OCI-LY7 (cell line): ENCODE measurements at regions not wholly inside any gene's neighbourhood (a gene's known extent, or its start where the extent isn't known, plus 50 kb on each side); places are given as distances from the start of the nearest gene placed in this dataset.

Experiments used
- BruUV-seq: library from RNA; stranded (reverse); fragments of 400-500 nt; replicated peaks from 2 replicates; lab custom pipeline; 2021; lab: Mats Ljungman, UMichigan
- CTCF ChIA-PET: fragments of 300-600 bp; sonication (Branson Sonifier 250); formaldehyde crosslinking; loops from one replicate; lab custom pipeline; 2022; ENCODE audit warnings: antibody characterized with exemption; ENCODE audit not compliant: unreplicated experiment; lab: Charles Lee
- POLR2A ChIA-PET: fragments of 300-600 bp; sonication (Branson Sonifier 250); formaldehyde crosslinking; loops from one replicate; lab custom pipeline; 2022; ENCODE audit warnings: antibody characterized with exemption; lab: Charles Lee
- DNase-seq: peaks from one replicate; pipeline ENCODE4 v3.0.0-alpha.2; 2015; ENCODE audit warnings: low spot score
- H2AFZ ChIP-seq: fragments of 200-600 bp; sonication (generic), shearing (Covaris generic); 2 replicates; pipeline ENCODE4 v1.6.1; 2014; ENCODE audit warnings: mild to moderate bottlenecking, antibody characterized with exemption, low read length, moderate library complexity
- H3K27ac ChIP-seq: fragments of 200-600 bp; sonication (generic); 2 replicates; pipeline ENCODE4 v1.5.1; 2014; ENCODE audit warnings: mixed run types, low read depth, mild to moderate bottlenecking, moderate library complexity, low read length, inconsistent platforms; ENCODE audit not compliant: poor library complexity, severe bottlenecking
- H3K36me3 ChIP-seq: fragments of 200-600 bp; sonication (generic); 2 replicates; pipeline ENCODE4 v1.6.1; 2014; ENCODE audit warnings: mild to moderate bottlenecking, antibody characterized with exemption, low read length, moderate library complexity, mixed read lengths; ENCODE audit not compliant: insufficient read depth
- H3K4me1 ChIP-seq: fragments of 200-600 bp; sonication (generic); 2 replicates; pipeline ENCODE4 v1.5.1; 2014; ENCODE audit warnings: mild to moderate bottlenecking, low read length; ENCODE audit not compliant: insufficient read depth, poor library complexity, severe bottlenecking
- H3K4me2 ChIP-seq: fragments of 200-600 bp; sonication (generic); 2 replicates; pipeline ENCODE4 v1.6.1; 2014; ENCODE audit warnings: mild to moderate bottlenecking, low read length
- H3K4me3 ChIP-seq: fragments of 200-600 bp; sonication (generic); 2 replicates; pipeline ENCODE4 v1.5.1; 2014; ENCODE audit warnings: mild to moderate bottlenecking, low read depth, low read length; ENCODE audit not compliant: poor library complexity, severe bottlenecking
- H3K79me2 ChIP-seq: fragments of 200-600 bp; sonication (generic); 2 replicates; pipeline ENCODE4 v1.6.1; 2016; ENCODE audit warnings: low read depth, mild to moderate bottlenecking, low read length, moderate library complexity, mixed read lengths; ENCODE audit not compliant: insufficient read depth
- H3K9me2 ChIP-seq: fragments of 200-600 bp; sonication (generic); 2 replicates; pipeline ENCODE4 v1.6.1; 2016; ENCODE audit warnings: mild to moderate bottlenecking, low read length, mixed read lengths; ENCODE audit not compliant: insufficient read depth
- H3K9me3 ChIP-seq: fragments of 200-600 bp; sonication (generic); 2 replicates; pipeline ENCODE4 v1.6.1; 2014; ENCODE audit warnings: mild to moderate bottlenecking, mixed run types, low read length, mixed read lengths
- H4K20me1 ChIP-seq: fragments of 200-600 bp; sonication (generic); 2 replicates; pipeline ENCODE4 v1.6.1; 2014; ENCODE audit warnings: mild to moderate bottlenecking, antibody characterized with exemption, low read length, moderate library complexity, mixed read lengths; ENCODE audit not compliant: insufficient read depth
- EZH2phosphoT487 ChIP-seq: fragments of 200-600 bp; sonication (generic); IDR thresholded peaks from 2 replicates; pipeline ENCODE4 v1.6.1; 2018; ENCODE audit warnings: low read depth, borderline replicate concordance, mild to moderate bottlenecking, mixed run types, antibody characterized with exemption, low read length, moderate library complexity, mixed read lengths
- intact Hi-C: fragments of 100-400 bp; cut with micrococcal nuclease; formaldehyde crosslinking; loops from one replicate; pipeline ENCODE4 v1.10.0; 2022; ENCODE audit not compliant: unreplicated experiment
- TF ChIP-seq, protein P1 (sequence below): fragments of 200-600 bp; sonication (generic); conservative IDR thresholded peaks from 2 replicates; pipeline ENCODE4 v1.5.1; 2014; ENCODE audit warnings: mild to moderate bottlenecking, antibody characterized with exemption, low read length, moderate library complexity, mixed read lengths

DNA sequence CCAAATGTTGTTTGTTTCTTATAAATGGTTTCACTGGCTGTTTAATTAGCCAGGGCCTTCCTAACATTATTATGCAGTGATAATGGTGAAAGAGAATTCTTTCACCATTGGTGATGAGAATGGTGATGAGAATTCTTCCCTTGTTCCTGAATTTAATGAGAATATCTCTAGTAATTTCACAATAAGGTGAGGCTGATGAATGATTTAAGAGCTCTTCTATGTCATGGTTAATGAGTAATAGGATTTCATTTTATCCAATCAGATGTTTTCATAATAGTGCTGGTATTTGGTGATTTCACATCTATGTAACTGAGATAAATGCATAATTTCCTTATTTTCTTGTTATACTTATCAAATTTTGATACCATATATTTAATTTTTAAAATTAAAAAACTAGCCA is 535.7 kb upstream of the ZEB2 start:
- intact Hi-C loops, result no loop called here
- no TSS peak for BruUV-seq
- POLR2A ChIA-PET, result interaction anchor here (0.7 to 1.2 kb wide), 2 partner anchors 9 to 939 kb away, joined by 3 to 4 read pairs; no protein-coding TSS in a partner anchor
- CTCF ChIA-PET, result no interaction called here
- Histone ChIP-seq H4K20me1 (no peaks in the 10 kb centered on the region), H2AFZ (no peak overlapping the region), H3K79me2 (no peaks in the 10 kb centered on the region), H3K9me3 (no peaks in the 10 kb centered on the region), H3K4me1 (no peaks in the 10 kb centered on the region), H3K4me3 (no peak overlapping the region), H3K27ac (no peak overlapping the region), H3K36me3 (no peaks in the 10 kb centered on the region), H3K9me2 (no peaks in the 10 kb centered on the region), H3K4me2 (no peak overlapping the region)
- TF ChIP-seq EZH2phosphoT487, result no peak
- TF ChIP-seq, protein P1, sequence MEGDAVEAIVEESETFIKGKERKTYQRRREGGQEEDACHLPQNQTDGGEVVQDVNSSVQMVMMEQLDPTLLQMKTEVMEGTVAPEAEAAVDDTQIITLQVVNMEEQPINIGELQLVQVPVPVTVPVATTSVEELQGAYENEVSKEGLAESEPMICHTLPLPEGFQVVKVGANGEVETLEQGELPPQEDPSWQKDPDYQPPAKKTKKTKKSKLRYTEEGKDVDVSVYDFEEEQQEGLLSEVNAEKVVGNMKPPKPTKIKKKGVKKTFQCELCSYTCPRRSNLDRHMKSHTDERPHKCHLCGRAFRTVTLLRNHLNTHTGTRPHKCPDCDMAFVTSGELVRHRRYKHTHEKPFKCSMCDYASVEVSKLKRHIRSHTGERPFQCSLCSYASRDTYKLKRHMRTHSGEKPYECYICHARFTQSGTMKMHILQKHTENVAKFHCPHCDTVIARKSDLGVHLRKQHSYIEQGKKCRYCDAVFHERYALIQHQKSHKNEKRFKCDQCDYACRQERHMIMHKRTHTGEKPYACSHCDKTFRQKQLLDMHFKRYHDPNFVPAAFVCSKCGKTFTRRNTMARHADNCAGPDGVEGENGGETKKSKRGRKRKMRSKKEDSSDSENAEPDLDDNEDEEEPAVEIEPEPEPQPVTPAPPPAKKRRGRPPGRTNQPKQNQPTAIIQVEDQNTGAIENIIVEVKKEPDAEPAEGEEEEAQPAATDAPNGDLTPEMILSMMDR, result no peak
- DNase-seq, result no peak

DNA sequence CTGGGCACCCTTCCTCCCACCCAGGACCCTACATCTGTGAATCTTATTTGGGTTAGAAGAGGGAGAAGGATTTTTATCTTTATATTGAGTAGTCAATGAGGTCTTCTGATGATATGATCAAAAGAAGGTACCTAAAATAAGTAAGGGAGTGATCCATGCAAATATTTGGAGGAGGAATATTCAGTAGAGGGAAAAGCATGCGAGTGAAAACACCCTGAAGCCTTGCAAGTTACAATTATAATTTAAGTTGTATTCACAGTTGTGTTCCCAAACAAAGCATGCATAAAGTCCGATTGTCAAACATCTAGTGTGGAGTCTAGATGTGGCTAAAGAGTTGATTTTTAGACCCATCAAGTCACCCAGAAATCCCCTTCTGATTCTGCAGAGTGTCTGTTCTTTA is 530.2 kb upstream of the ZEB2 start:
- Histone ChIP-seq H3K4me1 (no peaks in the 10 kb centered on the region), H3K9me2 (no peaks in the 10 kb centered on the region), H3K4me2 (no peak overlapping the region), H3K79me2 (no peaks in the 10 kb centered on the region), H3K36me3 (no peaks in the 10 kb centered on the region), H4K20me1 (no peaks in the 10 kb centered on the region), H2AFZ (no peak overlapping the region), H3K27ac (no peak overlapping the region), H3K9me3 (no peaks in the 10 kb centered on the region), H3K4me3 (no peak overlapping the region)
- ChIA-PET POLR2A (no interaction called here), CTCF (no interaction called here)
- DNase-seq, result no peak
- intact Hi-C loops, result no loop called here
- TF ChIP-seq EZH2phosphoT487, result no peak
- TF ChIP-seq, protein P1, result no peak
- BruUV-seq, result no TSS peak

DNA sequence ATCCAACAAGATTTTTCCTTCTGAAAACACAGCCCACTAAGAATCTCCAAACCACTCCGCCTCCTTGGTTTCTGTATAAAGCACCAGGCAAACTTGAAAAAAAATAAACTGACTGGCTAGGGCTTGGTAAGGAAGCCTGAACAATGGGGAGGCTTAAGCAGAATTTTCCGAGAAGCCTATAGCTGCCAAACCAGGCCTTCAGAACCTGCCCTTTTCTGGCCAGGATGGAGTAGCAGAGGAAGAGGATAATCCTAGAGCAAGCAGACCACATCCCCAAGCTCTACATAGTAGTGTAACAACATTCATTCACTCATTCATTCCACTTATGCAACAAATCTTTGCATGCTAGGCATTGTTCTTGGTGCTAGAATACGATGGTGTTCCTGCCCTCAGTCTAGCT is 529.6 kb upstream of the ZEB2 start:
- no TSS peak for BruUV-seq
- H3K79me2 ChIP-seq, result no peaks in the 10 kb centered on the region
- CTCF ChIA-PET, result no interaction called here
- H3K4me3 ChIP-seq, result no peak overlapping the region
- H2AFZ ChIP-seq, result no peak overlapping the region
- no peaks in the 10 kb centered on the region for H3K9me2 ChIP-seq
- no peak for TF ChIP-seq EZH2phosphoT487
- TF ChIP-seq, protein P1, result no peak
- no peak overlapping the region for H3K27ac ChIP-seq
- no peak for DNase-seq
- H3K9me3 ChIP-seq, result no peaks in the 10 kb centered on the region
- H3K4me1 ChIP-seq, result no peaks in the 10 kb centered on the region
- POLR2A ChIA-PET, result interaction anchor here (1.0 kb wide), 1 partner anchor 764 kb away, joined by 3 read pairs; no protein-coding TSS in a partner anchor
- intact Hi-C loops, result loop anchor here (10.0 kb wide), 1 partner anchor 535 kb away; no protein-coding TSS in a partner anchor
- H4K20me1 ChIP-seq, result no peaks in the 10 kb centered on the region
- H3K4me2 ChIP-seq, result no peak overlapping the region
- H3K36me3 ChIP-seq, result no peaks in the 10 kb centered on the region
